H1 (cell line): ENCODE measurements at regions not wholly inside any gene's neighbourhood (a gene's known extent, or its start where the extent isn't known, plus 50 kb on each side); places are given as distances from the start of the nearest gene placed in this dataset.
A peak's percentile ranks its signal among the peaks of the same experiment; 100 is the strongest.

Experiments used
- CTCF ChIA-PET: fragments of 300-600 bp; sonication (Branson Sonifier 250); formaldehyde crosslinking; loops from one replicate; lab custom pipeline; 2021; ENCODE audit not compliant: partially characterized antibody; lab: Charles Lee
- POLR2A ChIA-PET: fragments of 300-600 bp; sonication (Branson Sonifier 250); formaldehyde crosslinking; loops from one replicate; lab custom pipeline; 2021; ENCODE audit warnings: inconsistent platforms; ENCODE audit not compliant: partially characterized antibody; lab: Charles Lee
- DNase-seq, 2 experiments: peaks; one replicate each; pipeline versions ENCODE4 v3.0.0 to v3.0.0-alpha.2; 2010 to 2022; ENCODE audit warnings: low spot score in 2 of 2, low read depth in 1 of 2, mixed read lengths in 1 of 2
- FAIRE-seq: peaks from 2 replicates; lab custom pipeline; 2011; peaks lifted over from hg19 to GRCh38; lab: Jason Lieb, UNC
- H2AFZ ChIP-seq: 2 replicates; pipeline ENCODE4 v1.8.1; 2012; ENCODE audit warnings: low read length, inconsistent platforms
- H2AK5ac ChIP-seq: 2 replicates; pipeline ENCODE4 v1.6.1; 2013; ENCODE audit warnings: low read depth, low read length
- H2BK120ac ChIP-seq: replicated peaks from 2 replicates; pipeline ENCODE3; 2013; ENCODE audit warnings: low read depth, low read length, inconsistent platforms
- H2BK12ac ChIP-seq: 2 replicates; pipeline ENCODE4 v1.6.1; 2013; ENCODE audit warnings: low read depth, low read length
- H2BK15ac ChIP-seq: 2 replicates; pipeline ENCODE4 v1.6.1; 2013; ENCODE audit warnings: low read length
- H2BK20ac ChIP-seq: 2 replicates; pipeline ENCODE4 v1.6.1; 2013; ENCODE audit warnings: low read length
- H2BK5ac ChIP-seq: 2 replicates; pipeline ENCODE4 v1.6.1; 2013; ENCODE audit warnings: low read depth, low read length
- H3K14ac ChIP-seq: 2 replicates; pipeline ENCODE4 v1.6.1; 2013; ENCODE audit warnings: inconsistent platforms; ENCODE audit not compliant: insufficient read length
- H3K18ac ChIP-seq: 2 replicates; pipeline ENCODE4 v1.6.1; 2013; ENCODE audit warnings: low read length; ENCODE audit errors: extremely low read depth
- H3K23ac ChIP-seq: 2 replicates; pipeline ENCODE4 v1.6.1; 2013; ENCODE audit warnings: inconsistent platforms; ENCODE audit not compliant: insufficient read length
- H3K23me2 ChIP-seq: 2 replicates; pipeline ENCODE4 v1.6.1; 2013; ENCODE audit warnings: low read depth, low read length
- H3K27ac ChIP-seq: 2 replicates; pipeline ENCODE4 v1.6.1; 2011; ENCODE audit warnings: low read depth, low read length, inconsistent platforms
- H3K27me3 ChIP-seq, 4 experiments: replicated peaks in 1 of 4; 1 replicate in 1 of 4; 2 replicates in 3 of 4; pipeline versions ENCODE4 v1.6.1 to v1.8.1; 2011 to 2013; ENCODE audit warnings: low read length in 3 of 4, mild to moderate bottlenecking in 3 of 4, inconsistent platforms in 2 of 4, mixed read lengths in 2 of 4, moderate library complexity in 1 of 4; ENCODE audit not compliant: control insufficient read depth in 3 of 4, insufficient read depth in 3 of 4; ENCODE audit errors: extremely low read depth in 1 of 4
- H3K36me3 ChIP-seq, 4 experiments: 2 replicates each; pipeline versions ENCODE4 v1.6.1 to v1.8.1; 2011 to 2013; ENCODE audit warnings: mild to moderate bottlenecking in 4 of 4, low read length in 3 of 4, moderate library complexity in 2 of 4, control low read depth in 1 of 4, inconsistent platforms in 1 of 4; ENCODE audit not compliant: insufficient read depth in 4 of 4, control insufficient read depth in 2 of 4
- H3K4ac ChIP-seq: replicated peaks from 2 replicates; pipeline ENCODE3; 2013; ENCODE audit warnings: low read length, low read depth, mixed read lengths, inconsistent platforms; ENCODE audit not compliant: insufficient read length
- H3K4me1 ChIP-seq, 4 experiments: replicated peaks in 1 of 4; 1 replicate in 1 of 4; 2 replicates in 3 of 4; pipeline versions ENCODE4 v1.6.1 to v1.8.1; 2011 to 2013; ENCODE audit warnings: low read length in 3 of 4, inconsistent platforms in 2 of 4, mixed read lengths in 1 of 4; ENCODE audit not compliant: insufficient read depth in 4 of 4, control insufficient read depth in 3 of 4
- H3K4me2 ChIP-seq, 2 experiments: 2 replicates each; pipeline versions ENCODE4 v1.6.1 to v1.8.1; 2011 to 2013; ENCODE audit warnings: low read depth in 2 of 2, low read length in 2 of 2, control low read depth in 1 of 2, inconsistent platforms in 1 of 2, mild to moderate bottlenecking in 1 of 2; ENCODE audit not compliant: insufficient read depth in 1 of 2
- H3K4me3 ChIP-seq, 4 experiments: fragments of 200-600, 300-600 bp in 1 of 4; sonication (generic), shearing (Covaris generic), sonication (Bioruptor Twin) in 1 of 4; 2 replicates each; pipeline versions ENCODE4 v1.5.1 to v1.8.1; 2011 to 2016; ENCODE audit warnings: low read length in 4 of 4, low read depth in 3 of 4, control low read depth in 2 of 4, inconsistent platforms in 2 of 4, mild to moderate bottlenecking in 2 of 4, mixed read lengths in 1 of 4, moderate library complexity in 1 of 4; ENCODE audit not compliant: insufficient read depth in 2 of 4; ENCODE audit errors: extremely low read depth in 1 of 4
- H3K56ac ChIP-seq: replicated peaks from 2 replicates; pipeline ENCODE3; 2013; ENCODE audit warnings: low read depth, mild to moderate bottlenecking, mixed read lengths, low read length, inconsistent platforms; ENCODE audit not compliant: insufficient read length
- H3K79me1 ChIP-seq: 2 replicates; pipeline ENCODE4 v1.6.1; 2013; ENCODE audit warnings: low read depth, low read length, control low read depth
- H3K79me2 ChIP-seq, 2 experiments: 2 replicates each; pipeline versions ENCODE4 v1.6.1 to v1.8.1; 2012 to 2013; ENCODE audit warnings: low read length in 2 of 2, mild to moderate bottlenecking in 2 of 2, inconsistent platforms in 1 of 2; ENCODE audit not compliant: insufficient read depth in 2 of 2, control insufficient read depth in 1 of 2
- H3K9ac ChIP-seq, 4 experiments: replicated peaks in 1 of 4; 1 replicate in 1 of 4; 2 replicates in 3 of 4; pipeline versions ENCODE4 v1.6.1 to v1.8.1; 2011 to 2013; ENCODE audit warnings: low read depth in 3 of 4, low read length in 3 of 4, control low read depth in 2 of 4, mild to moderate bottlenecking in 2 of 4, moderate library complexity in 2 of 4, inconsistent platforms in 1 of 4; ENCODE audit errors: extremely low read depth in 1 of 4
- H3K9me3 ChIP-seq, 2 experiments: 2 replicates each; pipeline versions ENCODE4 v1.6.1 to v1.8.1; 2012 to 2013; ENCODE audit warnings: mild to moderate bottlenecking in 2 of 2, moderate library complexity in 2 of 2, control low read depth in 1 of 2, inconsistent platforms in 1 of 2, low read depth in 1 of 2, low read length in 1 of 2, mixed read lengths in 1 of 2; ENCODE audit not compliant: insufficient read depth in 2 of 2
- H4K20me1 ChIP-seq, 2 experiments: replicated peaks in 1 of 2; 2 replicates each; pipeline versions ENCODE3 to v1.8.1; 2011 to 2013; ENCODE audit warnings: inconsistent platforms in 2 of 2, low read length in 2 of 2, mild to moderate bottlenecking in 1 of 2; ENCODE audit not compliant: insufficient read depth in 2 of 2, control insufficient read depth in 1 of 2
- H4K5ac ChIP-seq: 2 replicates; pipeline ENCODE4 v1.6.1; 2013; ENCODE audit warnings: low read length, low read depth, mixed read lengths, inconsistent platforms; ENCODE audit not compliant: insufficient read length
- H4K8ac ChIP-seq: 2 replicates; pipeline ENCODE4 v1.8.0; 2013; ENCODE audit warnings: mild to moderate bottlenecking, moderate library complexity, low read length, inconsistent platforms; ENCODE audit not compliant: insufficient read depth; ENCODE audit errors: extremely low read depth
- H4K91ac ChIP-seq: replicated peaks from 2 replicates; pipeline ENCODE3; 2013; ENCODE audit warnings: low read length, mixed read lengths, inconsistent platforms; ENCODE audit not compliant: insufficient read length
- BACH1 ChIP-seq: IDR thresholded peaks from 2 replicates; pipeline ENCODE4 v1.6.1; 2012; ENCODE audit warnings: low read length, improper control_type of control experiment
- CBX5 ChIP-seq: fragments of 300-800, 300-1000 bp; sonication (generic); IDR thresholded peaks from 2 replicates; pipeline ENCODE4 v1.7.1; 2016; ENCODE audit warnings: antibody characterized with exemption, low read length, low read depth
- CHD1 ChIP-seq: IDR thresholded peaks from 2 replicates; pipeline ENCODE4 v1.6.1; 2012; ENCODE audit warnings: low read depth, low read length, improper control_type of control experiment
- EGR1 ChIP-seq: IDR thresholded peaks from 2 replicates; pipeline ENCODE4 v1.6.1; 2011; ENCODE audit warnings: low read depth, low read length, borderline replicate concordance
- FOSL1 ChIP-seq: IDR thresholded peaks from 2 replicates; pipeline ENCODE4 v1.6.1; 2011; ENCODE audit warnings: mild to moderate bottlenecking, low read depth, low read length, moderate library complexity; ENCODE audit not compliant: insufficient read depth
- JUN ChIP-seq: IDR thresholded peaks from 2 replicates; pipeline ENCODE4 v1.6.1; 2011; ENCODE audit warnings: low read depth, mild to moderate bottlenecking, improper control_type of control experiment, low read length
- RFX5 ChIP-seq: IDR thresholded peaks from 2 replicates; pipeline ENCODE4 v1.6.1; 2011; ENCODE audit warnings: low read depth, low read length, improper control_type of control experiment, borderline replicate concordance
- RXRA ChIP-seq: IDR thresholded peaks from 2 replicates; pipeline ENCODE4 v1.6.1; 2011; ENCODE audit warnings: low read depth, mild to moderate bottlenecking, low read length, moderate library complexity; ENCODE audit not compliant: insufficient read depth
- SAP30 ChIP-seq: fragments of 300-600 bp; sonication (generic); IDR thresholded peaks from 2 replicates; pipeline ENCODE4 v1.7.1; 2012; ENCODE audit warnings: low read length, moderate library complexity, mild to moderate bottlenecking, inconsistent platforms; ENCODE audit not compliant: insufficient read depth, insufficient replicate concordance
- SRF ChIP-seq: IDR thresholded peaks from 2 replicates; pipeline ENCODE4 v1.6.1; 2011; ENCODE audit warnings: mild to moderate bottlenecking, low read depth, low read length, moderate library complexity
- TAF7 ChIP-seq: optimal IDR thresholded peaks from 2 replicates; pipeline ENCODE3; 2011; ENCODE audit warnings: low read depth, mild to moderate bottlenecking, inconsistent platforms, low read length, moderate library complexity, borderline replicate concordance
- WGBS, 2 experiments: shearing (Covaris generic) in 1 of 2; methylation state at CpG; one replicate each; pipeline versions ENCODE4 v1.1.6 to v1.1.7; 2013 to 2015; ENCODE audit warnings: low lambda C conversion rate in 2 of 2, mixed read lengths in 2 of 2, inconsistent platforms in 1 of 2, low coverage in 1 of 2, missing lambda C conversion rate in 1 of 2; ENCODE audit not compliant: insufficient replicate concordance in 2 of 2, insufficient coverage in 1 of 2, insufficient read length in 1 of 2; ENCODE audit errors: extremely low coverage in 1 of 2, missing lambda C conversion rate in 1 of 2; 5-methylcytosine and 5-hydroxymethylcytosine counted together
- TF ChIP-seq, protein P1 (sequence below): IDR thresholded peaks from 2 replicates; pipeline ENCODE4 v1.6.1; 2012; ENCODE audit warnings: inconsistent platforms
- TF ChIP-seq, protein P2 (sequence below): IDR thresholded peaks from 2 replicates; pipeline ENCODE4 v1.6.1; 2012; ENCODE audit warnings: inconsistent platforms

- H3K4ac ChIP-seq: no peak overlapping the region
- no peak overlapping the region for H2AFZ ChIP-seq
- no peak overlapping the region for H3K23ac ChIP-seq
- POLR2A ChIA-PET: interaction anchor here (1.5 kb wide), 1 partner anchor 20 kb away, joined by 3 read pairs; no protein-coding TSS in a partner anchor
- DNase-seq (no peak), FAIRE-seq (no peak)
- H2BK20ac ChIP-seq: no peak overlapping the region
- H3K4me2 ChIP-seq: no peak overlapping the region
- no peaks in the 10 kb centered on the region for H4K20me1 ChIP-seq
- H3K36me3 ChIP-seq: no peaks in the 10 kb centered on the region
- no peak overlapping the region for H4K8ac ChIP-seq
- no peaks in the 10 kb centered on the region for H3K79me1 ChIP-seq
- no peak overlapping the region for H3K4me3 ChIP-seq
- H3K27ac ChIP-seq: no peak overlapping the region
- WGBS, 2 experiments: 85% methylated on average over 7 of the region's 7 CpGs; no CpG with 5 or more reads in 1 of the 2 experiments
- H4K5ac ChIP-seq: no peak overlapping the region
- H3K18ac ChIP-seq: 0 out of 2 replicates have a peak overlapping the region, but pooled peaks have one; percentile 24
- no peak overlapping the region for H2BK12ac ChIP-seq
- no peak overlapping the region for H2BK5ac ChIP-seq
- no peaks in the 10 kb centered on the region for H3K23me2 ChIP-seq
- H2AK5ac ChIP-seq: no peak overlapping the region
- H2BK120ac ChIP-seq: no peak overlapping the region
- H3K27me3 ChIP-seq: no peaks in the 10 kb centered on the region
- CTCF ChIA-PET: interaction anchor here (0.8 to 1.8 kb wide), 6 partner anchors 9 to 407 kb away, joined by 3 to 5 read pairs (median 4); no protein-coding TSS in a partner anchor
- H2BK15ac ChIP-seq: no peak overlapping the region
- H3K4me1 ChIP-seq: peaks cover 0 to 9% (median 0%) of the 10 kb centered on the region in 4 experiments; a peak in 2 of 7 replicates
- no peaks in the 10 kb centered on the region for H3K79me2 ChIP-seq
- H4K91ac ChIP-seq: no peak overlapping the region
- no peak overlapping the region for H3K14ac ChIP-seq
- H3K9ac ChIP-seq: no peak overlapping the region
- no peaks in the 10 kb centered on the region for H3K9me3 ChIP-seq
- no peak overlapping the region for H3K56ac ChIP-seq
- TF ChIP-seq EGR1 (no peak), JUN (no peak), SAP30 (no peak), CHD1 (no peak), RXRA (no peak), BACH1 (no peak), SRF (no peak), RFX5 (no peak), TAF7 (no peak), FOSL1 (no peak), CBX5 (no peak)
- TF ChIP-seq, protein P1, sequence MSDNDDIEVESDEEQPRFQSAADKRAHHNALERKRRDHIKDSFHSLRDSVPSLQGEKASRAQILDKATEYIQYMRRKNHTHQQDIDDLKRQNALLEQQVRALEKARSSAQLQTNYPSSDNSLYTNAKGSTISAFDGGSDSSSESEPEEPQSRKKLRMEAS: no peak
- TF ChIP-seq, protein P2, sequence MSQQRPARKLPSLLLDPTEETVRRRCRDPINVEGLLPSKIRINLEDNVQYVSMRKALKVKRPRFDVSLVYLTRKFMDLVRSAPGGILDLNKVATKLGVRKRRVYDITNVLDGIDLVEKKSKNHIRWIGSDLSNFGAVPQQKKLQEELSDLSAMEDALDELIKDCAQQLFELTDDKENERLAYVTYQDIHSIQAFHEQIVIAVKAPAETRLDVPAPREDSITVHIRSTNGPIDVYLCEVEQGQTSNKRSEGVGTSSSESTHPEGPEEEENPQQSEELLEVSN: no peak
Observed at GRCh38 chr1:216925962-216926625, 202.9 kb upstream of the ESRRG start.
